ENCODE measurements at regions not wholly inside any gene's neighbourhood (a gene's known extent, or its start where the extent isn't known, plus 50 kb on each side); places are given as distances from the start of the nearest gene placed in this dataset.

GRCh38 chr11:107202241-107202640, 184.0 kb upstream of the GUCY1A2 start:
- H3F3A ChIP-seq (ENCODE audit: insufficient read depth): no peaks in the 10 kb centered on the region
- H2AFZ ChIP-seq: no peak overlapping the region
- H3K4me3 ChIP-seq: no peak overlapping the region
- 4 to 8% methylated on average over 3 of the region's 3 CpGs for WGBS, 2 experiments (ENCODE audit: low coverage in 1 of 2, low lambda C conversion rate in 2 of 2, missing lambda C conversion rate in 2 of 2)
- H3K36me3 ChIP-seq (ENCODE audit: low read depth): no peaks in the 10 kb centered on the region
- no peak for TF ChIP-seq EZH2phosphoT487 (IDR thresholded peaks at IDR 0.05; ENCODE audit: insufficient read depth, low read depth)
- TF ChIP-seq EZH2 (IDR thresholded peaks at IDR 0.05; ENCODE audit: insufficient read depth, poor library complexity, severe bottlenecking): no peak
- no peaks in the 10 kb centered on the region for H3K9me3 ChIP-seq (ENCODE audit: low read depth)
- no peak overlapping the region for H3K4me2 ChIP-seq (ENCODE audit: unreplicated experiment)
- H4K20me1 ChIP-seq (ENCODE audit: insufficient read depth): no peaks in the 10 kb centered on the region
- no peaks in the 10 kb centered on the region for H3K27me3 ChIP-seq (replicated peaks; ENCODE audit: insufficient read depth)
- DNase-seq: no peak
- no peaks in the 10 kb centered on the region for H3K9me2 ChIP-seq (ENCODE audit: insufficient read depth)
- H3K27ac ChIP-seq: no peak overlapping the region
- no peaks in the 10 kb centered on the region for H3K79me2 ChIP-seq (ENCODE audit: insufficient read depth)
- H3K9ac ChIP-seq: no peak overlapping the region
- in situ Hi-C loops (cut with MboI): no loop called here
- no peaks in the 10 kb centered on the region for H3K4me1 ChIP-seq (ENCODE audit: insufficient read depth)

DNA sequence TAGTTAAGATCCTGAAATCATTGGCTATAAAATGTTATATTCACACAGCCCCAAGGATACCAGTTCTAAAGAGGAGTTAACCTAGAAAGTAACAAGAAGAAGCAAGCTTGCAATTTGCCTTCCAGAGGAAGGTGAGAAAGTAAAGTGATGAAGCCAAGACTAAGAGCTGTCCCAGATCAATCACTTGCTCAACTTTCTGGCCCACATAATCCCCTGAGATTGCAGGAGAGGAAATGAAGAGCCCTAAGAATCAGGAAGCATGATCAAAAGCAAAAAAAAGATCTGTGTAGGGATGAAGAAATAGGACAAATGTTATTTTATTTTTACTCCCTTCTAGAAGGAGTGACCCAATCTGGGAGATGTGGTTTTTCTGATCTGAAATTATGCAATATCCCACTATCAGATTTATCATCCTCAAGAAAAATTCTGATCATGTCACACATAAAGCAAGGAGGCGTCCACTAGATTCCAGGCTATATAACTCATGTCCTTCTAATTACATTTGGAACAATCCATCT, 180.3 kb upstream of the GUCY1A2 start:
- no peaks in the 10 kb centered on the region for H4K20me1 ChIP-seq (ENCODE audit: insufficient read depth)
- WGBS, 2 experiments (ENCODE audit: low coverage in 1 of 2, low lambda C conversion rate in 2 of 2, missing lambda C conversion rate in 2 of 2): 5 to 9% methylated on average over 1 of the region's 1 CpG
- in situ Hi-C loops (cut with MboI): no loop called here

DNA sequence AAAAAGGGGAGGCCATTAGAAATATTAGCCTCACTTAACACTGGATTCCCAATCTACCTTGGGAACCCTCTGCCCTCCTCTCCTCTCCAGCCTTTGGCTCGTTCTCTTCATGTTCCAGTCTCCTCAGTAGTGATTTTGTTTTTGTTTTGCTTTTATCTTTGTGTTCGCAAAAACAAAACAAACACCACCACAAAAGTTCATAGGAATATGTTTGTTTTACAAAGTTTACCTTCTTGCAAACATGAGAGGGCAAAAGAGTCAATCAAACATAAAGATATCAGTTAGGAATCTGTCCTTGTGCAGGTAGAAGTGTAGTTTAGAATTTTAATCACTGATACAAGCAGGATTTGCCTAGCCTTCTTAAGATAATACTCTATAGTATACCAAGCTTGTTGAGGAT, 179.7 kb upstream of the GUCY1A2 start:
- in situ Hi-C loops (cut with MboI): no loop called here
- TF ChIP-seq EZH2 (IDR thresholded peaks at IDR 0.05; ENCODE audit: insufficient read depth, poor library complexity, severe bottlenecking) (no peak), EZH2phosphoT487 (IDR thresholded peaks at IDR 0.05; ENCODE audit: insufficient read depth, low read depth) (no peak)
- Histone ChIP-seq H3K27ac (no peak overlapping the region), H4K20me1 (ENCODE audit: insufficient read depth) (no peaks in the 10 kb centered on the region), H3K4me2 (ENCODE audit: unreplicated experiment) (no peak overlapping the region), H3K9ac (no peak overlapping the region), H3K27me3 (replicated peaks; ENCODE audit: insufficient read depth) (no peaks in the 10 kb centered on the region), H3K4me1 (ENCODE audit: insufficient read depth) (no peaks in the 10 kb centered on the region), H2AFZ (no peak overlapping the region), H3F3A (ENCODE audit: insufficient read depth) (no peaks in the 10 kb centered on the region), H3K4me3 (no peak overlapping the region), H3K9me2 (ENCODE audit: insufficient read depth) (no peaks in the 10 kb centered on the region), H3K9me3 (ENCODE audit: low read depth) (no peaks in the 10 kb centered on the region), H3K36me3 (ENCODE audit: low read depth) (no peaks in the 10 kb centered on the region), H3K79me2 (ENCODE audit: insufficient read depth) (no peaks in the 10 kb centered on the region)
- DNase-seq: no peak
- WGBS, 2 experiments (ENCODE audit: low coverage in 1 of 2, low lambda C conversion rate in 2 of 2, missing lambda C conversion rate in 2 of 2): 7 to 12% methylated on average over 2 of the region's 2 CpGs

More for the DNA sequence above, 180.3 kb upstream of the GUCY1A2 start:
- Histone ChIP-seq H3K4me3 (no peak overlapping the region), H3K36me3 (ENCODE audit: low read depth) (no peaks in the 10 kb centered on the region), H3K9me3 (ENCODE audit: low read depth) (no peaks in the 10 kb centered on the region), H2AFZ (no peak overlapping the region), H3F3A (ENCODE audit: insufficient read depth) (no peaks in the 10 kb centered on the region), H3K9me2 (ENCODE audit: insufficient read depth) (no peaks in the 10 kb centered on the region), H3K4me1 (ENCODE audit: insufficient read depth) (no peaks in the 10 kb centered on the region), H3K27ac (no peak overlapping the region), H3K79me2 (ENCODE audit: insufficient read depth) (no peaks in the 10 kb centered on the region), H3K9ac (no peak overlapping the region), H3K27me3 (replicated peaks; ENCODE audit: insufficient read depth) (no peaks in the 10 kb centered on the region), H3K4me2 (ENCODE audit: unreplicated experiment) (no peak overlapping the region)
- no peak for DNase-seq
- TF ChIP-seq EZH2 (IDR thresholded peaks at IDR 0.05; ENCODE audit: insufficient read depth, poor library complexity, severe bottlenecking): no peak
- TF ChIP-seq EZH2phosphoT487 (IDR thresholded peaks at IDR 0.05; ENCODE audit: insufficient read depth, low read depth): no peak

GRCh38 chr11:107196732-107197131, 178.5 kb upstream of the GUCY1A2 start:
- DNase-seq: no peak

DNA sequence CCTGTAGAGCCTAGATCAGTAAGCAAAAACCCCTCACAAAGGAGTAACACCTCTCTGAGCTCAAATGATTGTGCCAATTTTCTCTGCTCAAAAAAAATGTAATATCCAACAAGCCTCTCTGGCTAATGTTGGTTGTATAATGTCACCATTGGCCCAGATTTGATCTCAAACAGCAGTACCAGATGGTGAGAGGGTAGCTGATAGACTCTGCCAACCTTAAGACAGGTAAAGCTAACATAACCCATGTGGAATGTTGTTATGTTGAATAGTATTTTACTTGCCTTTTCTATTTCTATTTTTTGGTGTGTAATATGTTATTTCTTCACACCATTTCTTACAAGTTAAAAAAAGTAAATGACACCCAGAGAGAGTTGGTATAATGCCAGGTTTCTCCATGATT, 166.7 kb upstream of the GUCY1A2 start:
- no peak overlapping the region for H3K9ac ChIP-seq
- H4K20me1 ChIP-seq (ENCODE audit: insufficient read depth): no peaks in the 10 kb centered on the region
- no peaks in the 10 kb centered on the region for H3K27me3 ChIP-seq (replicated peaks; ENCODE audit: insufficient read depth)
- in situ Hi-C loops (cut with MboI): no loop called here
- no peaks in the 10 kb centered on the region for H3K9me2 ChIP-seq (ENCODE audit: insufficient read depth)
- no peaks in the 10 kb centered on the region for H3K79me2 ChIP-seq (ENCODE audit: insufficient read depth)
- no peak overlapping the region for H3K4me3 ChIP-seq
- no peaks in the 10 kb centered on the region for H3F3A ChIP-seq (ENCODE audit: insufficient read depth)
- no peak overlapping the region for H2AFZ ChIP-seq
- DNase-seq: no peak
- no peak overlapping the region for H3K27ac ChIP-seq
- no peaks in the 10 kb centered on the region for H3K4me1 ChIP-seq (ENCODE audit: insufficient read depth)
- TF ChIP-seq EZH2phosphoT487 (IDR thresholded peaks at IDR 0.05; ENCODE audit: insufficient read depth, low read depth) (no peak), EZH2 (IDR thresholded peaks at IDR 0.05; ENCODE audit: insufficient read depth, poor library complexity, severe bottlenecking) (no peak)
- no peaks in the 10 kb centered on the region for H3K36me3 ChIP-seq (ENCODE audit: low read depth)
- no peaks in the 10 kb centered on the region for H3K9me3 ChIP-seq (ENCODE audit: low read depth)
- no peak overlapping the region for H3K4me2 ChIP-seq (ENCODE audit: unreplicated experiment)

More at GRCh38 chr11:107196732-107197131, 178.5 kb upstream of the GUCY1A2 start:
- WGBS, 2 experiments (ENCODE audit: low coverage in 1 of 2, low lambda C conversion rate in 2 of 2, missing lambda C conversion rate in 2 of 2): 8 to 12% methylated on average over 1 of the region's 1 CpG
- in situ Hi-C loops (cut with MboI): no loop called here
- Histone ChIP-seq H3K9ac (no peak overlapping the region), H3K27me3 (replicated peaks; ENCODE audit: insufficient read depth) (no peaks in the 10 kb centered on the region), H3K4me1 (ENCODE audit: insufficient read depth) (no peaks in the 10 kb centered on the region), H3K36me3 (ENCODE audit: low read depth) (no peaks in the 10 kb centered on the region), H3K4me3 (no peak overlapping the region), H3K9me2 (ENCODE audit: insufficient read depth) (no peaks in the 10 kb centered on the region), H3F3A (ENCODE audit: insufficient read depth) (no peaks in the 10 kb centered on the region), H3K9me3 (ENCODE audit: low read depth) (no peaks in the 10 kb centered on the region), H3K27ac (no peak overlapping the region), H2AFZ (no peak overlapping the region), H3K4me2 (ENCODE audit: unreplicated experiment) (no peak overlapping the region), H4K20me1 (ENCODE audit: insufficient read depth) (no peaks in the 10 kb centered on the region), H3K79me2 (ENCODE audit: insufficient read depth) (no peaks in the 10 kb centered on the region)
- TF ChIP-seq EZH2phosphoT487 (IDR thresholded peaks at IDR 0.05; ENCODE audit: insufficient read depth, low read depth): no peak
- TF ChIP-seq EZH2 (IDR thresholded peaks at IDR 0.05; ENCODE audit: insufficient read depth, poor library complexity, severe bottlenecking): no peak
